H1 (cell line): ENCODE measurements at regions not wholly inside any gene's neighbourhood (a gene's known extent, or its start where the extent isn't known, plus 50 kb on each side); places are given as distances from the start of the nearest gene placed in this dataset.

ENCODE experiments used
- CTCF ChIA-PET: fragments of 300-600 bp; sonication (Branson Sonifier 250); formaldehyde crosslinking; loops from one replicate; lab custom pipeline; 2021; ENCODE audit not compliant: partially characterized antibody; lab: Charles Lee
- POLR2A ChIA-PET: fragments of 300-600 bp; sonication (Branson Sonifier 250); formaldehyde crosslinking; loops from one replicate; lab custom pipeline; 2021; ENCODE audit warnings: inconsistent platforms; ENCODE audit not compliant: partially characterized antibody; lab: Charles Lee
- DNase-seq, 2 experiments: peaks; one replicate each; pipeline versions ENCODE4 v3.0.0 to v3.0.0-alpha.2; 2010 to 2022; ENCODE audit warnings: low spot score in 2 of 2, low read depth in 1 of 2, mixed read lengths in 1 of 2
- FAIRE-seq: peaks from 2 replicates; lab custom pipeline; 2011; peaks lifted over from hg19 to GRCh38; lab: Jason Lieb, UNC
- H2AFZ ChIP-seq: 2 replicates; pipeline ENCODE4 v1.8.1; 2012; ENCODE audit warnings: low read length, inconsistent platforms
- H2AK5ac ChIP-seq: 2 replicates; pipeline ENCODE4 v1.6.1; 2013; ENCODE audit warnings: low read depth, low read length
- H2BK120ac ChIP-seq: replicated peaks from 2 replicates; pipeline ENCODE3; 2013; ENCODE audit warnings: low read depth, low read length, inconsistent platforms
- H2BK12ac ChIP-seq: 2 replicates; pipeline ENCODE4 v1.6.1; 2013; ENCODE audit warnings: low read depth, low read length
- H2BK15ac ChIP-seq: 2 replicates; pipeline ENCODE4 v1.6.1; 2013; ENCODE audit warnings: low read length
- H2BK20ac ChIP-seq: 2 replicates; pipeline ENCODE4 v1.6.1; 2013; ENCODE audit warnings: low read length
- H2BK5ac ChIP-seq: 2 replicates; pipeline ENCODE4 v1.6.1; 2013; ENCODE audit warnings: low read depth, low read length
- H3K14ac ChIP-seq: 2 replicates; pipeline ENCODE4 v1.6.1; 2013; ENCODE audit warnings: inconsistent platforms; ENCODE audit not compliant: insufficient read length
- H3K18ac ChIP-seq: 2 replicates; pipeline ENCODE4 v1.6.1; 2013; ENCODE audit warnings: low read length; ENCODE audit errors: extremely low read depth
- H3K23ac ChIP-seq: 2 replicates; pipeline ENCODE4 v1.6.1; 2013; ENCODE audit warnings: inconsistent platforms; ENCODE audit not compliant: insufficient read length
- H3K23me2 ChIP-seq: 2 replicates; pipeline ENCODE4 v1.6.1; 2013; ENCODE audit warnings: low read depth, low read length
- H3K27ac ChIP-seq: 2 replicates; pipeline ENCODE4 v1.6.1; 2011; ENCODE audit warnings: low read depth, low read length, inconsistent platforms
- H3K27me3 ChIP-seq, 4 experiments: replicated peaks in 1 of 4; 1 replicate in 1 of 4; 2 replicates in 3 of 4; pipeline versions ENCODE4 v1.6.1 to v1.8.1; 2011 to 2013; ENCODE audit warnings: low read length in 3 of 4, mild to moderate bottlenecking in 3 of 4, inconsistent platforms in 2 of 4, mixed read lengths in 2 of 4, moderate library complexity in 1 of 4; ENCODE audit not compliant: control insufficient read depth in 3 of 4, insufficient read depth in 3 of 4; ENCODE audit errors: extremely low read depth in 1 of 4
- H3K36me3 ChIP-seq, 4 experiments: 2 replicates each; pipeline versions ENCODE4 v1.6.1 to v1.8.1; 2011 to 2013; ENCODE audit warnings: mild to moderate bottlenecking in 4 of 4, low read length in 3 of 4, moderate library complexity in 2 of 4, control low read depth in 1 of 4, inconsistent platforms in 1 of 4; ENCODE audit not compliant: insufficient read depth in 4 of 4, control insufficient read depth in 2 of 4
- H3K4ac ChIP-seq: replicated peaks from 2 replicates; pipeline ENCODE3; 2013; ENCODE audit warnings: low read length, low read depth, mixed read lengths, inconsistent platforms; ENCODE audit not compliant: insufficient read length
- H3K4me1 ChIP-seq, 4 experiments: replicated peaks in 1 of 4; 1 replicate in 1 of 4; 2 replicates in 3 of 4; pipeline versions ENCODE4 v1.6.1 to v1.8.1; 2011 to 2013; ENCODE audit warnings: low read length in 3 of 4, inconsistent platforms in 2 of 4, mixed read lengths in 1 of 4; ENCODE audit not compliant: insufficient read depth in 4 of 4, control insufficient read depth in 3 of 4
- H3K4me2 ChIP-seq, 2 experiments: 2 replicates each; pipeline versions ENCODE4 v1.6.1 to v1.8.1; 2011 to 2013; ENCODE audit warnings: low read depth in 2 of 2, low read length in 2 of 2, control low read depth in 1 of 2, inconsistent platforms in 1 of 2, mild to moderate bottlenecking in 1 of 2; ENCODE audit not compliant: insufficient read depth in 1 of 2
- H3K4me3 ChIP-seq, 4 experiments: fragments of 200-600, 300-600 bp in 1 of 4; sonication (generic), shearing (Covaris generic), sonication (Bioruptor Twin) in 1 of 4; 2 replicates each; pipeline versions ENCODE4 v1.5.1 to v1.8.1; 2011 to 2016; ENCODE audit warnings: low read length in 4 of 4, low read depth in 3 of 4, control low read depth in 2 of 4, inconsistent platforms in 2 of 4, mild to moderate bottlenecking in 2 of 4, mixed read lengths in 1 of 4, moderate library complexity in 1 of 4; ENCODE audit not compliant: insufficient read depth in 2 of 4; ENCODE audit errors: extremely low read depth in 1 of 4
- H3K56ac ChIP-seq: replicated peaks from 2 replicates; pipeline ENCODE3; 2013; ENCODE audit warnings: low read depth, mild to moderate bottlenecking, mixed read lengths, low read length, inconsistent platforms; ENCODE audit not compliant: insufficient read length
- H3K79me1 ChIP-seq: 2 replicates; pipeline ENCODE4 v1.6.1; 2013; ENCODE audit warnings: low read depth, low read length, control low read depth
- H3K79me2 ChIP-seq, 2 experiments: 2 replicates each; pipeline versions ENCODE4 v1.6.1 to v1.8.1; 2012 to 2013; ENCODE audit warnings: low read length in 2 of 2, mild to moderate bottlenecking in 2 of 2, inconsistent platforms in 1 of 2; ENCODE audit not compliant: insufficient read depth in 2 of 2, control insufficient read depth in 1 of 2
- H3K9ac ChIP-seq, 4 experiments: replicated peaks in 1 of 4; 1 replicate in 1 of 4; 2 replicates in 3 of 4; pipeline versions ENCODE4 v1.6.1 to v1.8.1; 2011 to 2013; ENCODE audit warnings: low read depth in 3 of 4, low read length in 3 of 4, control low read depth in 2 of 4, mild to moderate bottlenecking in 2 of 4, moderate library complexity in 2 of 4, inconsistent platforms in 1 of 4; ENCODE audit errors: extremely low read depth in 1 of 4
- H3K9me3 ChIP-seq, 2 experiments: 2 replicates each; pipeline versions ENCODE4 v1.6.1 to v1.8.1; 2012 to 2013; ENCODE audit warnings: mild to moderate bottlenecking in 2 of 2, moderate library complexity in 2 of 2, control low read depth in 1 of 2, inconsistent platforms in 1 of 2, low read depth in 1 of 2, low read length in 1 of 2, mixed read lengths in 1 of 2; ENCODE audit not compliant: insufficient read depth in 2 of 2
- H4K20me1 ChIP-seq, 2 experiments: replicated peaks in 1 of 2; 2 replicates each; pipeline versions ENCODE3 to v1.8.1; 2011 to 2013; ENCODE audit warnings: inconsistent platforms in 2 of 2, low read length in 2 of 2, mild to moderate bottlenecking in 1 of 2; ENCODE audit not compliant: insufficient read depth in 2 of 2, control insufficient read depth in 1 of 2
- H4K5ac ChIP-seq: 2 replicates; pipeline ENCODE4 v1.6.1; 2013; ENCODE audit warnings: low read length, low read depth, mixed read lengths, inconsistent platforms; ENCODE audit not compliant: insufficient read length
- H4K8ac ChIP-seq: 2 replicates; pipeline ENCODE4 v1.8.0; 2013; ENCODE audit warnings: mild to moderate bottlenecking, moderate library complexity, low read length, inconsistent platforms; ENCODE audit not compliant: insufficient read depth; ENCODE audit errors: extremely low read depth
- H4K91ac ChIP-seq: replicated peaks from 2 replicates; pipeline ENCODE3; 2013; ENCODE audit warnings: low read length, mixed read lengths, inconsistent platforms; ENCODE audit not compliant: insufficient read length
- MAFK ChIP-seq: IDR thresholded peaks from 2 replicates; pipeline ENCODE4 v1.6.1; 2012; ENCODE audit warnings: low read depth, mild to moderate bottlenecking, improper control_type of control experiment, low read length
- SP1 ChIP-seq: IDR thresholded peaks from 2 replicates; pipeline ENCODE4 v1.6.1; 2011; ENCODE audit warnings: low read depth, low read length
- WGBS, 2 experiments: shearing (Covaris generic) in 1 of 2; methylation state at CpG; one replicate each; pipeline versions ENCODE4 v1.1.6 to v1.1.7; 2013 to 2015; ENCODE audit warnings: low lambda C conversion rate in 2 of 2, mixed read lengths in 2 of 2, inconsistent platforms in 1 of 2, low coverage in 1 of 2, missing lambda C conversion rate in 1 of 2; ENCODE audit not compliant: insufficient replicate concordance in 2 of 2, insufficient coverage in 1 of 2, insufficient read length in 1 of 2; ENCODE audit errors: extremely low coverage in 1 of 2, missing lambda C conversion rate in 1 of 2; 5-methylcytosine and 5-hydroxymethylcytosine counted together

GRCh38 chr3:96233679-96234078 is 580.7 kb upstream of the EPHA6 start:
- Histone ChIP-seq H3K18ac (no peak overlapping the region), H3K79me2 (no peaks in the 10 kb centered on the region), H2AK5ac (no peak overlapping the region), H3K79me1 (no peaks in the 10 kb centered on the region), H4K91ac (no peak overlapping the region), H4K20me1 (no peaks in the 10 kb centered on the region), H3K27ac (no peak overlapping the region), H3K4me2 (no peak overlapping the region), H2BK120ac (no peak overlapping the region), H2BK12ac (no peak overlapping the region), H3K4ac (no peak overlapping the region), H3K9me3 (no peaks in the 10 kb centered on the region), H2BK5ac (no peak overlapping the region), H4K8ac (no peak overlapping the region), H3K4me3 (no peak overlapping the region), H2BK20ac (no peak overlapping the region), H4K5ac (no peak overlapping the region), H3K36me3 (no peaks in the 10 kb centered on the region), H3K27me3 (no peaks in the 10 kb centered on the region), H3K23ac (no peak overlapping the region), H3K14ac (no peak overlapping the region), H3K56ac (no peak overlapping the region), H2BK15ac (no peak overlapping the region), H3K9ac (no peak overlapping the region), H2AFZ (no peak overlapping the region), H3K4me1 (no peaks in the 10 kb centered on the region), H3K23me2 (no peaks in the 10 kb centered on the region)
- DNase-seq (no peak), FAIRE-seq (no peak)
- TF ChIP-seq SP1 (no peak), MAFK (peak; percentile 83; the same call in 1 of the 2 replicates)
- 96% methylated on average over 1 of the region's 1 CpG; no CpG with 5 or more reads in 1 of the 2 experiments for WGBS, 2 experiments
- POLR2A ChIA-PET: no interaction called here
- CTCF ChIA-PET: no interaction called here
